ENCODE measurements at regions not wholly inside any gene's neighbourhood (a gene's known extent, or its start where the extent isn't known, plus 50 kb on each side); places are given as distances from the start of the nearest gene placed in this dataset.

DNA sequence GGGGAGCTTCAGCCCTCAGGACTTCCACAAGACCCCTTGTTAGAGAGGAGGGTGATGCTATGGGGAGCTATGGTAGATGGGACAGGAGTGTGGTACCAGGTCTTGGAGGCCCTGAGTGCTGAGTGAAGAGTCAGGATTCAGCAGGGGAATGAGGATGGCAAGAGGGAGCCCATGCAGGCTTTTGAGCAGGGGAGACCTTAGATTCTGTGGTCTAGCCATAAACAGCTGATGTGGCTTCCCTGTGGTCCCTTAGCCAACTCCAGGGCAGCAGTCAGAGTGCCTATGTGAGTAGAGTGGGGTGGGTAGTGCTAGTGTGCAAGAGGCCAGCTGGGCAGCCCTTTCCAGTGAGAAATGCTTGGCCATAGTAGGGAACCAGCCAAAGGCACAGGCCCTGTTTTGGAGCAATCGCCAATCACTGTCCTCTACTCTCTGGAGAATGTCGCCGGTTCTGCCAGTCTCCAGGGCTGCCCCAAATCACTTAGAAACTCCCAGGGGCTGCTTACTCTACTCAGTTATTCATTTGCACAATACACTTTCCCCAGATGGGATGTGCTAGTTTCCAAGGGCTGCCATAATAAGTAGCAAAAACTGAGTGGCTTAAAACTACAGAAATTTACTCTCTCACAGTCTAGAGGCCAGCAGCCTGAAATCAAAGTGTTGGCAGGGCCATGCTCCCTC, 310.5 kb downstream of the SMAD2 start:
- H4K20me1 ChIP-seq (replicated peaks; ENCODE audit: control insufficient read depth, insufficient read depth, low read length): no peaks in the 10 kb centered on the region
- in situ Hi-C loops (cut with MboI): no loop called here
- H3K9me3 ChIP-seq (replicated peaks; ENCODE audit: control insufficient read depth, insufficient read depth, low read depth, low read length): no peaks in the 10 kb centered on the region
- no peaks in the 10 kb centered on the region for H3K79me2 ChIP-seq (ENCODE audit: control insufficient read depth, insufficient read depth, low read length)
- H3K27me3 ChIP-seq (ENCODE audit: control insufficient read depth in 2 of 2, insufficient read depth in 2 of 2, low read length in 2 of 2): no peaks in the 10 kb centered on the region
- ATAC-seq: no peak
- H3K9ac ChIP-seq (ENCODE audit: insufficient read depth in 1 of 2, low read depth in 2 of 2, low read length in 2 of 2): no peak overlapping the region
- FAIRE-seq: no peak
- no peak overlapping the region for H2AFZ ChIP-seq (ENCODE audit: low read depth, low read length)
- no peak for TF ChIP-seq RFX1 (IDR thresholded peaks at IDR 0.05)
- TF ChIP-seq FIP1L1 (IDR thresholded peaks at IDR 0.05; ENCODE audit: low read depth, low read length, poor library complexity, severe bottlenecking): no peak
- no peak for TF ChIP-seq POLR2B (IDR thresholded peaks at IDR 0.05; ENCODE audit: low read depth, partially characterized antibody)
- no peak for TF ChIP-seq MEF2D (tag; conservative IDR thresholded peaks at IDR 0.05; ENCODE audit: low read depth)
- no peak for TF ChIP-seq ADNP (tag; IDR thresholded peaks at IDR 0.05)
- TF ChIP-seq POU5F1 (IDR thresholded peaks at IDR 0.05; ENCODE audit: borderline replicate concordance, low read depth, low read length, partially characterized antibody): no peak
- TF ChIP-seq E2F1 (CRISPR knock-in tag; IDR thresholded peaks at IDR 0.05): no peak
- DNase-seq (ENCODE audit: extremely low read depth in 1 of 4, low spot score in 3 of 4): no peak
- WGBS (ENCODE audit: insufficient coverage, low coverage, missing lambda C conversion rate): 0% methylated on average over 3 of the region's 3 CpGs
- intact Hi-C loops (cut with micrococcal nuclease): no loop called here
- H3K4me1 ChIP-seq (replicated peaks in 1 of 2; ENCODE audit: control insufficient read depth in 2 of 2, insufficient read depth in 2 of 2, low read length in 2 of 2): no peaks in the 10 kb centered on the region
- H3K36me3 ChIP-seq (ENCODE audit: control insufficient read depth, insufficient read depth, low read length): no peaks in the 10 kb centered on the region
- no TSS peak for BruUV-seq (replicated peaks)
- ChIA-PET POLR2A (no interaction called here), CTCF (ENCODE audit: low intra/inter-chr PET ratio) (no interaction called here)
- no peak overlapping the region for H3K27ac ChIP-seq (ENCODE audit: extremely low read depth, low read depth, low read length)
- no peaks in the 10 kb centered on the region for H3K9me1 ChIP-seq (ENCODE audit: control insufficient read depth, insufficient read depth, low read length)
- no peak overlapping the region for H3K4me3 ChIP-seq
- no peak overlapping the region for H3K4me2 ChIP-seq (ENCODE audit: insufficient read depth, low read length)

Data from K562 (cell line).